Lower leg skin (tissue), 4 donors: ENCODE measurements at regions not wholly inside any gene's neighbourhood (a gene's known extent, or its start where the extent isn't known, plus 50 kb on each side); places are given as distances from the start of the nearest gene placed in this dataset.
A peak's percentile ranks its signal among the peaks of the same experiment; 100 is the strongest.

Experiments used
- DNase-seq, 2 donors: peaks; one replicate each; pipeline ENCODE4 v3.0.0-alpha.2; 2019; ENCODE audit warnings: low spot score in 2 of 2
- H3K4me3 ChIP-seq: fragments of 200-600 bp; sonication (generic); 2 replicates; pipeline ENCODE4 v1.5.1; 2017; ENCODE audit warnings: mild to moderate bottlenecking, low read depth; ENCODE audit not compliant: poor library complexity, severe bottlenecking
- POLR2A ChIP-seq, 2 donors: fragments of 450-650 bp; IDR thresholded peaks; one replicate each; pipeline ENCODE4 v1.6.1; 2016 to 2017; ENCODE audit warnings: antibody characterized with exemption in 2 of 2, mild to moderate bottlenecking in 1 of 2, moderate library complexity in 1 of 2
- WGBS, 2 donors: methylation state at CpG; one replicate each; pipeline ENCODE4 v1.1.5; 2018; 5-methylcytosine and 5-hydroxymethylcytosine counted together
- intact Hi-C: fragments of 100-400 bp; cut with DNase I; formaldehyde crosslinking; loops from one replicate; pipeline ENCODE4 v1.15.0; 2023; ENCODE audit warnings: low total_unique reads
- TF ChIP-seq, protein P1 (sequence below), 3 donors: fragments of 450-650 bp; IDR thresholded peaks; one replicate each; pipeline ENCODE4 v1.5.1; 2016; ENCODE audit warnings: antibody characterized with exemption in 3 of 3, mild to moderate bottlenecking in 3 of 3, moderate library complexity in 2 of 3

DNA sequence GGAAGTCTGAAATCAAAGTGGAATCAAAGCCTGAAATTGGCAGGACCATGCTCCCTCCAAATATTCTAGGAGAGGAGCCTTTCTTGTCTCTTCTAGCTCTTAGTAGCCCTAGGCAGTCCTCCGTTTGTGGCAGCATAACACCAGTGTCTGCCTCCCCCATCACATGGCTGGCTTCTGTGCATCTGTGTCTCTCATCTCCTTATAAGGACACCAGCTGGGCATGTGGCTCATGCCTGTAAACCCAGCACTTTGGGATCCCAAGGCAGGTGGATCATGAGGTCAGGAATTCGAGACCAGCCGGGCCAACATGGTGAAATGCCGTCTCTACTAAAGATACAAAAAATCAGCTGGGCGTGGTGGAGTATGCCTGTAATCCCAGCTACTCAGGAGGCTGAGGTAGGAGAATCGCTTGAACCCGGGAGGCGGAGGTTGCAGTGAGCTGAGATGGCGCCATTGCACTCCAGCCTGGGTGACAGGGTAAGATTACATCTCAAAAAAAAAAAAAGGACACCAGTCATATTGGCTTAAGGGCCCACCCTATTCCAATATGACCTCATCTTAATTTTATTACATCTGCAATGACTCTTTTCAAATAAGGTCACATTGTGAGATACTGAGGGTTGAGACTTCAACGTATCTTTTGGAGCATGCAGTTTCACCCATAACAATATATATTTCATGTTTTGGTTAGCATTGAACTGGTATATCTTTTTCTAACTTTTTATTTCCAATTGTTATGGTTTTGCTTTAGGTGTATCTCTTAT is 148.0 kb upstream of the TPM1 start:
- no peak for DNase-seq
- intact Hi-C loops, result no loop called here
- H3K4me3 ChIP-seq, result no peak overlapping the region
- WGBS, 2 donors, result 95 to 97% methylated on average over 10 of the region's 10 CpGs
- TF ChIP-seq POLR2A (IDR thresholded peaks at IDR 0.05), result no peak
- TF ChIP-seq, protein P1, sequence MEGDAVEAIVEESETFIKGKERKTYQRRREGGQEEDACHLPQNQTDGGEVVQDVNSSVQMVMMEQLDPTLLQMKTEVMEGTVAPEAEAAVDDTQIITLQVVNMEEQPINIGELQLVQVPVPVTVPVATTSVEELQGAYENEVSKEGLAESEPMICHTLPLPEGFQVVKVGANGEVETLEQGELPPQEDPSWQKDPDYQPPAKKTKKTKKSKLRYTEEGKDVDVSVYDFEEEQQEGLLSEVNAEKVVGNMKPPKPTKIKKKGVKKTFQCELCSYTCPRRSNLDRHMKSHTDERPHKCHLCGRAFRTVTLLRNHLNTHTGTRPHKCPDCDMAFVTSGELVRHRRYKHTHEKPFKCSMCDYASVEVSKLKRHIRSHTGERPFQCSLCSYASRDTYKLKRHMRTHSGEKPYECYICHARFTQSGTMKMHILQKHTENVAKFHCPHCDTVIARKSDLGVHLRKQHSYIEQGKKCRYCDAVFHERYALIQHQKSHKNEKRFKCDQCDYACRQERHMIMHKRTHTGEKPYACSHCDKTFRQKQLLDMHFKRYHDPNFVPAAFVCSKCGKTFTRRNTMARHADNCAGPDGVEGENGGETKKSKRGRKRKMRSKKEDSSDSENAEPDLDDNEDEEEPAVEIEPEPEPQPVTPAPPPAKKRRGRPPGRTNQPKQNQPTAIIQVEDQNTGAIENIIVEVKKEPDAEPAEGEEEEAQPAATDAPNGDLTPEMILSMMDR (IDR thresholded peaks at IDR 0.05), result no peak

DNA sequence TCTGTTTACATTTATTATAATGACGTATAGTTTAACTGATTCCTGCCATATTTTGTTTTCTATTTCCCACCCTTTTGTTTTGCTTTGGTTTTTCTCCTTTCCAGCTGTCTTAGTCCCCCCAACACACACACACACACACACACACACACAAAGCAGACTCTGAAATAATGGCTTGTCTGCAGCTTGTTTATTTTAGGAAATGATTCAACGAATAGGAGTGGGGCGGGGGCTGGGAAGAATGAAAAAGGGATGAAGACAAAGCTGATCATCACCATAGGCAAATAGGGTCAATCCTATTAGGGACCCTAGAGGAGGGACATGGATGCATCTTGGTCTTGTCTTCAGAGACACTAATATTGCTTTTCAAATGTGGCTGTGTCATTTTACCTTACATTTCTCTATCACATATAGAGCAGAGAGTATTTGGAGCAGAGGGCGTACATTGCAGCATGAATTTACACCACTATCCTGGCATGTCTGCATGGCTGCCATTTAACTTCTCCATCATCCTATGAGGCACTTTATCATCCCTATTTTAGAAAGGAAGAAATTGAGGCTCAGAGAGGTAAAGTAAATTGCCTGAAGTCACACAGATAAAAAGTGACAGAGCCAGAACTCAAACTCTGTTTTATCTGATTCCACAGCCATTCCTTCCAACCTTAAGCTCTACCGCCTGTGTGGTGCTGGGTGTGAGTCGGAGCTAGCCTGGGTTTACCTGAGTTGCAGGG is 147.2 kb upstream of the TPM1 start:
- TF ChIP-seq POLR2A (IDR thresholded peaks at IDR 0.05), result no peak
- TF ChIP-seq, protein P1 (IDR thresholded peaks at IDR 0.05), result no peak
- no peak overlapping the region for H3K4me3 ChIP-seq
- no peak for DNase-seq
- 86 to 87% methylated on average over 6 of the region's 6 CpGs for WGBS, 2 donors
- intact Hi-C loops, result no loop called here

DNA sequence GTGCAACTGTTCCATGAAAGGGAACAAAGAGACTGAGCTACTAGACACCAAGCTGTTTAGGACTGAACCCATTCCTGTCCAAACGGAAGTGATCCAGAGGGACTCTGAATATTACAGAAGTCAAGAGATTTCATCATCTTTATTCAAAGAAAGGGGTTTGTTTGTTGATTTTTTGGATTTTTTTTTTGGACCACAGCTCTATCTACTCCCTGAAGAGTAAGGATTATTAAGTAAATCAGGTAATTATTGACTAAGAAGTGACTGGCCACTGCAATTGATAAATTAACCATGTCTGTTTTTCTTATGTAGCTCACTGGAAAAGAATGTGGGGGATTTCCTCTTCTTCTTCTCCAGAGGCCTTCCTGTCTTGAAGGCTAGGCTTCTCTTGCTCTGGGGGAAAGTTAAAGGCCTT is 146.6 kb upstream of the TPM1 start:
- WGBS, 2 donors, result 71 to 75% methylated on average over 1 of the region's 1 CpG
- intact Hi-C loops, result no loop called here
- H3K4me3 ChIP-seq, result no peak overlapping the region
- DNase-seq, result no peak
- TF ChIP-seq POLR2A (IDR thresholded peaks at IDR 0.05), result no peak
- TF ChIP-seq, protein P1 (IDR thresholded peaks at IDR 0.05), result no peak

DNA sequence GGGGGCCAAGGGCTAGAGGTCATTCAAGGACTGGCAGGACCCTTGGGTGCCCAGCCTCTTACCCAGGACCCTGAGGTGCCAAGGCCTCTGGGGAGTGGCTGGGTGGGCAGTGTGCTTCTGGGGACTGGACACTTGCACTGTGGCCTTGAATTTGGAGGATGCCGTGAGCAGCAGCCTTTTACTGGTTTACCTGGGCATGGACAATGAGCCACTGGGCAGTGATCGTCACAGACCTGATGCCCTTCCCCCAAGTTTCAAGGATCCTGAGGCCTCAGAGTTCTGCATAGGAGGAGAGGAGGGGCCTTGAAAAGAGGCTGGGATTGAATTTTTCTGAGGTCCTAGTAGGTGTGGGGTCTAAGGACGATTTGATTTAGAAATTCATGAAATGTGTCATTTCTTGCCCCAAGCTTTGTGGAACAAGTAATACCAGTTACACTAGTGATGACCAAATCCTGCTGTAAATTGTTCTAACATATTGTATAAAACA is 146.1 kb upstream of the TPM1 start:
- intact Hi-C loops, result no loop called here
- DNase-seq, result no peak
- 79 to 80% methylated on average over 3 of the region's 3 CpGs for WGBS, 2 donors
- no peak overlapping the region for H3K4me3 ChIP-seq
- no peak for TF ChIP-seq POLR2A (IDR thresholded peaks at IDR 0.05)
- TF ChIP-seq, protein P1 (IDR thresholded peaks at IDR 0.05), result no peak

DNA sequence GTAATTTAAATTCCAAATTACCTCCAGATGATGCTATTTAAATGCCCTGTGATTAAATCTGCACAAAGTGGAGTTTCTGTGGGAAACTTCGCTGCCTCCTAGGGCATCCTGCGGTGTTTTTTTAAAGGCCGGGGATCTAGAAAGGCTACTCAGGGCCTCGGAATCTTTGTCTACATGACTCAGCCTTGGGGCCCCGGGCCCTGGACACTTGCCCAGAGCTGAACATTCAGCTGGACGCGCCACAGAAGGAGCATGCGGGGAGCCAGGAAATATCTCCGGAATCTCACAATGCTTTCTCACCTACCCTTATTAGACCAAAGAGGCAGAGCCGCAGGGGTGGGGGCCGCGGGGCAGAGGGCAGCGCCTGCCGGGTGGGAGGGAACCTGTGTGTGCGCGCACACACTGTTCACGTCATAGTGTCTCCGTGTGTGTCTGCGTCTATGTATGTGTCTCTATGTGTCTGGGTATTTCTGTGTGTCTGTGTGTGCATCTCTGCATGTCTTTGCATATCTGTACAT is 145.5 kb upstream of the TPM1 start:
- intact Hi-C loops, result no loop called here
- 19 to 38% methylated on average over 19 of the region's 19 CpGs for WGBS, 2 donors
- no peak overlapping the region for H3K4me3 ChIP-seq
- peak; percentile 73 to 96 for DNase-seq
- TF ChIP-seq POLR2A (IDR thresholded peaks at IDR 0.05), result no peak
- TF ChIP-seq, protein P1 (IDR thresholded peaks at IDR 0.05), result no peak
